H1 (cell line): ENCODE measurements at regions not wholly inside any gene's neighbourhood (a gene's known extent, or its start where the extent isn't known, plus 50 kb on each side); places are given as distances from the start of the nearest gene placed in this dataset.

Source experiments
- BRCA1 ChIP-seq: IDR thresholded peaks from 2 replicates; pipeline ENCODE4 v1.6.1; 2012; ENCODE audit warnings: low read depth, low read length, improper control_type of control experiment
- CBX5 ChIP-seq: fragments of 300-800, 300-1000 bp; sonication (generic); IDR thresholded peaks from 2 replicates; pipeline ENCODE4 v1.7.1; 2016; ENCODE audit warnings: antibody characterized with exemption, low read length, low read depth
- NRF1 ChIP-seq: IDR thresholded peaks from 2 replicates; pipeline ENCODE4 v1.6.1; 2011; ENCODE audit warnings: mild to moderate bottlenecking, low read depth, low read length, improper control_type of control experiment
- SIRT6 ChIP-seq: IDR thresholded peaks from one replicate; pipeline ENCODE4 v1.7.1; 2012; ENCODE audit warnings: low read length, inconsistent platforms

DNA sequence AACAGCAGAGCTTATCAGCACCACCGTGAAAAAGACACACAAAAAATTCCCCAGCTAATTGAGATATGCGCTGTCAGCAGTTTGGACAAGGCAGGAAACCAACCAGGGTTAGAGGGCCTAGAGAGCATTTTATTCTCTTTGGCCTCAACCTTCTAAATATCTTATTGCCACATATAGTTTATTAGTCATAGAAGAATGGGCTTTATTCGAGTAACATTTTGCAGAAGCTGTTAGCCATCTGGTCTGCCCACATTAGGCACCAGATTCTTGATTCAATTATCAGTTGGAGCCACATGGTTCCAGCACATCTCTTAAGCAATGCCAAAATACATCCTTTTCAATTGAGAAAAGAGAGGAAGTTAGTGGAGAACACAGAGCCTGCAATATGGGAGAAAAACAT, 109.9 kb upstream of the CXADR start (continued):
- no peak for TF ChIP-seq SIRT6
- no peak for TF ChIP-seq NRF1
- TF ChIP-seq CBX5, result no peak
- no peak for TF ChIP-seq BRCA1
- TF ChIP-seq, all 59 proteins: peak for 0
